PC-9 (cell line): ENCODE measurements at regions not wholly inside any gene's neighbourhood (a gene's known extent, or its start where the extent isn't known, plus 50 kb on each side); places are given as distances from the start of the nearest gene placed in this dataset.

Experiments used
- BruUV-seq: library from RNA; stranded (reverse); fragments of 400-500 nt; replicated peaks from 2 replicates; lab custom pipeline; 2021; lab: Mats Ljungman, UMichigan
- CTCF ChIA-PET: fragments of 300-600 bp; sonication (Branson Sonifier 250); formaldehyde crosslinking; loops from one replicate; lab custom pipeline; 2022; ENCODE audit warnings: antibody characterized with exemption; lab: Charles Lee
- POLR2A ChIA-PET: fragments of 300-600 bp; sonication (Branson Sonifier 250); formaldehyde crosslinking; loops from one replicate; lab custom pipeline; 2022; ENCODE audit warnings: antibody characterized with exemption; ENCODE audit not compliant: unreplicated experiment; lab: Charles Lee
- DNase-seq, 2 experiments: peaks; one replicate each; pipeline versions ENCODE4 v3.0.0 to v3.0.0-alpha.2; 2015 to 2022; ENCODE audit warnings: mixed read lengths in 1 of 2
- H2AFZ ChIP-seq: fragments of 200-600 bp; sonication (generic); 2 replicates; pipeline ENCODE4 v1.8.1; 2017; ENCODE audit warnings: antibody characterized with exemption
- H3F3A ChIP-seq: fragments of 200-600 bp; sonication (generic); 2 replicates; pipeline ENCODE4 v1.8.1; 2017; ENCODE audit warnings: antibody characterized with exemption, mild to moderate bottlenecking, low read depth; ENCODE audit not compliant: insufficient read depth
- H3K27ac ChIP-seq: fragments of 200-600 bp; sonication (generic); 2 replicates; pipeline ENCODE4 v1.6.1; 2016; ENCODE audit warnings: mixed run types
- H3K27me3 ChIP-seq: fragments of 200-600 bp; sonication (generic); 2 replicates; pipeline ENCODE4 v1.6.1; 2016; ENCODE audit warnings: low read depth, mixed run types; ENCODE audit not compliant: insufficient read depth
- H3K36me3 ChIP-seq: fragments of 200-600 bp; sonication (generic); 2 replicates; pipeline ENCODE4 v1.6.1; 2016; ENCODE audit warnings: low read depth, mixed run types
- H3K4me1 ChIP-seq: fragments of 200-600 bp; sonication (generic); replicated peaks from 2 replicates; pipeline ENCODE4 v1.6.1; 2016; ENCODE audit warnings: mixed run types; ENCODE audit not compliant: insufficient read depth
- H3K4me2 ChIP-seq: fragments of 200-600 bp; sonication (generic); 2 replicates; pipeline ENCODE4 v1.6.1; 2017; ENCODE audit warnings: mixed run types
- H3K4me3 ChIP-seq: fragments of 200-600 bp; sonication (generic); 2 replicates; pipeline ENCODE4 v1.6.1; 2016; ENCODE audit warnings: mixed run types
- H3K79me2 ChIP-seq: fragments of 200-600 bp; sonication (generic); 2 replicates; pipeline ENCODE4 v1.6.1; 2017; ENCODE audit warnings: low read depth, mixed run types
- H3K9me2 ChIP-seq: fragments of 200-600 bp; sonication (generic); 2 replicates; pipeline ENCODE4 v1.8.1; 2017; ENCODE audit warnings: mild to moderate bottlenecking; ENCODE audit not compliant: insufficient read depth
- H3K9me3 ChIP-seq: fragments of 200-600 bp; sonication (generic); 2 replicates; pipeline ENCODE4 v1.8.1; 2016; ENCODE audit warnings: low read depth; ENCODE audit not compliant: insufficient read depth
- H4K20me1 ChIP-seq: fragments of 200-600 bp; sonication (generic); 2 replicates; pipeline ENCODE4 v1.8.1; 2017; ENCODE audit not compliant: insufficient read depth
- CTCF ChIP-seq: fragments of 200-600 bp; sonication (generic); conservative IDR thresholded peaks from 2 replicates; pipeline ENCODE4 v1.6.1; 2017; ENCODE audit warnings: mixed run types, antibody characterized with exemption, mild to moderate bottlenecking, moderate library complexity
- EZH2 ChIP-seq: fragments of 200-600 bp; sonication (generic); IDR thresholded peaks from 2 replicates; pipeline ENCODE4 v1.8.0; 2017; ENCODE audit warnings: antibody characterized with exemption, low read depth
- intact Hi-C: fragments of 100-400 bp; cut with micrococcal nuclease; formaldehyde crosslinking; loops from one replicate; pipeline ENCODE4 v1.10.0; 2022; ENCODE audit not compliant: unreplicated experiment

GRCh38 chr10:129025787-129026186 is 441.3 kb upstream of the MGMT start:
- no peaks in the 10 kb centered on the region for H3K79me2 ChIP-seq
- intact Hi-C loops, result no loop called here
- no peak for DNase-seq
- no peak overlapping the region for H2AFZ ChIP-seq
- H3K9me3 ChIP-seq, result no peaks in the 10 kb centered on the region
- no peaks in the 10 kb centered on the region for H3K9me2 ChIP-seq
- TF ChIP-seq CTCF (no peak), EZH2 (no peak)
- H3K4me1 ChIP-seq, result no peaks in the 10 kb centered on the region
- ChIA-PET POLR2A (no interaction called here), CTCF (no interaction called here)
- no peaks in the 10 kb centered on the region for H4K20me1 ChIP-seq
- H3K27me3 ChIP-seq, result peaks cover 64% of the 10 kb centered on the region
- no peaks in the 10 kb centered on the region for H3K36me3 ChIP-seq
- no peak overlapping the region for H3K4me3 ChIP-seq
- H3F3A ChIP-seq, result no peaks in the 10 kb centered on the region
- no peak overlapping the region for H3K27ac ChIP-seq
- no TSS peak for BruUV-seq
- no peak overlapping the region for H3K4me2 ChIP-seq

GRCh38 chr10:129027906-129028305 is 439.1 kb upstream of the MGMT start:
- BruUV-seq, result no TSS peak

GRCh38 chr10:129028451-129028850 is 438.6 kb upstream of the MGMT start:
- no peaks in the 10 kb centered on the region for H3K79me2 ChIP-seq
- no peaks in the 10 kb centered on the region for H3K9me3 ChIP-seq
- no peaks in the 10 kb centered on the region for H4K20me1 ChIP-seq
- no peak for DNase-seq
- H3K27ac ChIP-seq, result no peak overlapping the region
- TF ChIP-seq EZH2 (no peak), CTCF (no peak)
- no peak overlapping the region for H2AFZ ChIP-seq
- no peak overlapping the region for H3K4me3 ChIP-seq
- peaks cover 72% of the 10 kb centered on the region for H3K27me3 ChIP-seq
- no peaks in the 10 kb centered on the region for H3F3A ChIP-seq
- H3K4me1 ChIP-seq, result no peaks in the 10 kb centered on the region
- CTCF ChIA-PET, result no interaction called here
- BruUV-seq, result no TSS peak
- no peaks in the 10 kb centered on the region for H3K9me2 ChIP-seq
- POLR2A ChIA-PET, result no interaction called here
- intact Hi-C loops, result no loop called here
- H3K4me2 ChIP-seq, result no peak overlapping the region
- no peaks in the 10 kb centered on the region for H3K36me3 ChIP-seq

More at GRCh38 chr10:129027906-129028305, 439.1 kb upstream of the MGMT start:
- Histone ChIP-seq H2AFZ (no peak overlapping the region), H3K4me2 (no peak overlapping the region), H3K4me3 (no peak overlapping the region), H4K20me1 (no peaks in the 10 kb centered on the region), H3K27me3 (peaks cover 72% of the 10 kb centered on the region), H3K4me1 (no peaks in the 10 kb centered on the region), H3K27ac (no peak overlapping the region), H3K9me3 (no peaks in the 10 kb centered on the region), H3K9me2 (no peaks in the 10 kb centered on the region), H3F3A (no peaks in the 10 kb centered on the region), H3K79me2 (no peaks in the 10 kb centered on the region), H3K36me3 (no peaks in the 10 kb centered on the region)
- DNase-seq, result no peak
- TF ChIP-seq EZH2 (no peak), CTCF (no peak)
- ChIA-PET POLR2A (no interaction called here), CTCF (no interaction called here)
- intact Hi-C loops, result no loop called here
